ENCODE measurements at regions not wholly inside any gene's neighbourhood (a gene's known extent, or its start where the extent isn't known, plus 50 kb on each side); places are given as distances from the start of the nearest gene placed in this dataset.

- H3K4me3 ChIP-seq (ENCODE audit: low read length), result no peak overlapping the region
- H3K9me3 ChIP-seq (ENCODE audit: control insufficient read depth, low read length), result no peaks in the 10 kb centered on the region
- no peak for DNase-seq (ENCODE audit: low read depth)
- H3K4me1 ChIP-seq (ENCODE audit: control insufficient read depth, insufficient read depth, low read length), result peaks cover 4% of the 10 kb centered on the region
- no peak overlapping the region for H3K9ac ChIP-seq (ENCODE audit: low read length)
- H3K36me3 ChIP-seq (ENCODE audit: control insufficient read depth, insufficient read depth, low read length, severe bottlenecking), result no peaks in the 10 kb centered on the region
- no peaks in the 10 kb centered on the region for H3K27me3 ChIP-seq (replicated peaks; ENCODE audit: control insufficient read depth, insufficient read depth, low read length)
Measured at GRCh38 chr10:109277456-109277855, 645.9 kb downstream of the XPNPEP1 start.

GRCh38 chr10:109275960-109276359, 647.4 kb downstream of the XPNPEP1 start:
- H3K36me3 ChIP-seq (ENCODE audit: control insufficient read depth, insufficient read depth, low read length, severe bottlenecking), result no peaks in the 10 kb centered on the region

DNA sequence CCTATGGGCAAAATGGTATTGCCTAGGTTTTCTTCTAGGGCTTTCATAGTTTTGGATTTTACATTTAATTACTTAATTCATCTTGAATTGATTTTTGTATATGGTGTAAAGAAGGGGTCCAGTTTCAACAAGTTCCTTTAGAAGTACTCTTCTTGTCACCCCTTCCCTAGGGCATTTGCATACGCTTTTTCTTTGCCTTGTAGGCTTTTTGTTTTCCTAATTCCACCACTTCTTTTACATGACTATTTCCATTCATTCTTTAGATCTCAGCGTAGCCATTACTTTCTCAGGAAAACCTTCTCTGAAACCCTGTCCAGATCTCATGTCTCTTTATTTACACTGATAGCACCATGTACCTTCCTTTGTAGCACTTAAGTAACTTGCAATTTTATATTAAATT, 648.6 kb downstream of the XPNPEP1 start:
- Histone ChIP-seq H3K36me3 (ENCODE audit: control insufficient read depth, insufficient read depth, low read length, severe bottlenecking) (no peaks in the 10 kb centered on the region), H3K4me1 (ENCODE audit: control insufficient read depth, insufficient read depth, low read length) (no peaks in the 10 kb centered on the region), H3K27me3 (replicated peaks; ENCODE audit: control insufficient read depth, insufficient read depth, low read length) (no peaks in the 10 kb centered on the region), H3K4me3 (ENCODE audit: low read length) (no peak overlapping the region), H3K9ac (ENCODE audit: low read length) (no peak overlapping the region), H3K9me3 (ENCODE audit: control insufficient read depth, low read length) (no peaks in the 10 kb centered on the region)
- DNase-seq (ENCODE audit: low read depth), result no peak

More at GRCh38 chr10:109275960-109276359, 647.4 kb downstream of the XPNPEP1 start:
- no peak overlapping the region for H3K4me3 ChIP-seq (ENCODE audit: low read length)
- H3K27me3 ChIP-seq (replicated peaks; ENCODE audit: control insufficient read depth, insufficient read depth, low read length), result no peaks in the 10 kb centered on the region
- no peak overlapping the region for H3K9ac ChIP-seq (ENCODE audit: low read length)
- no peaks in the 10 kb centered on the region for H3K4me1 ChIP-seq (ENCODE audit: control insufficient read depth, insufficient read depth, low read length)
- DNase-seq (ENCODE audit: low read depth), result peak; percentile 56
- H3K9me3 ChIP-seq (ENCODE audit: control insufficient read depth, low read length), result no peaks in the 10 kb centered on the region

DNA sequence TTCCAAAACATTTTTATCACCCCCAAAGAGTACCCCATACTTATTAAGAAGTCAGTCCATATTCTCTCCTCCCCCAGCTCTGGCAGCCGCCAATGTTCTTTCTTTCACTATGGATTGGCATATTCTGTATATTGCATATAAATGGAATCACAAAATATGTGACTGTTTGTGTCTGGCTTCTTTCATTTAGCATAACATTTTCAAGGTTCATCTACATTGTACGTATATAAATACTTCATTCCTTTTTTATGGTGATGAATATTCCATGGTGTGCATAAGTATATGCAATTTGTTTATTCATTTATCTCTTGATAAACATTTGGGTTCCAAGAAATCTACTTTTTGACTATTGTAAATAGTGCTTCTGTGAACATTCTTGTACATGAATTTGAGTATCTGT, 653.1 kb downstream of the XPNPEP1 start:
- H3K36me3 ChIP-seq (ENCODE audit: control insufficient read depth, insufficient read depth, low read length, severe bottlenecking), result no peaks in the 10 kb centered on the region
- H3K27me3 ChIP-seq (replicated peaks; ENCODE audit: control insufficient read depth, insufficient read depth, low read length), result no peaks in the 10 kb centered on the region
- H3K9me3 ChIP-seq (ENCODE audit: control insufficient read depth, low read length), result no peaks in the 10 kb centered on the region
- no peaks in the 10 kb centered on the region for H3K4me1 ChIP-seq (ENCODE audit: control insufficient read depth, insufficient read depth, low read length)
- DNase-seq (ENCODE audit: low read depth), result no peak
- H3K9ac ChIP-seq (ENCODE audit: low read length), result no peak overlapping the region
- H3K4me3 ChIP-seq (ENCODE audit: low read length), result no peak overlapping the region

DNA sequence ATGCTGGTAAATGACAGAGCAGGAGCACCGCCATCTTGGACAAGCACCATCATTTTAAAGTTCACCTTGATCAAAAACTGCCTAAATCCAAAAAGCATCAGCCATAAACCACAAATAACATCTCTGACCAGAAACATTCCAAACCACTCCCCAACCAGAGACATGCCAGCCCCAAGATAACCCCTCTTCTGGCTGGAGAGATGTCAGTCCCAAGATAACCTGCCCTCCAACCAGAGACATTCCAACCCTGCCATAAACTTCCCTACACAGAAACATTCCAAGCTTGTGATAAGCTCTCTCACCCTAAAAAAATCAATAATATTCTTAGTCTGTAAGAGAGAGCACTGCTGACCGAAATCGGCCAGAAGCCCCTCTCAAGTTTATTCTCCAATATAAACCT, 659.3 kb downstream of the XPNPEP1 start:
- Histone ChIP-seq H3K4me1 (ENCODE audit: control insufficient read depth, insufficient read depth, low read length) (no peaks in the 10 kb centered on the region), H3K9ac (ENCODE audit: low read length) (no peak overlapping the region), H3K36me3 (ENCODE audit: control insufficient read depth, insufficient read depth, low read length, severe bottlenecking) (no peaks in the 10 kb centered on the region), H3K27me3 (replicated peaks; ENCODE audit: control insufficient read depth, insufficient read depth, low read length) (no peaks in the 10 kb centered on the region), H3K4me3 (ENCODE audit: low read length) (no peak overlapping the region), H3K9me3 (ENCODE audit: control insufficient read depth, low read length) (no peaks in the 10 kb centered on the region)
- DNase-seq (ENCODE audit: low read depth), result no peak

DNA sequence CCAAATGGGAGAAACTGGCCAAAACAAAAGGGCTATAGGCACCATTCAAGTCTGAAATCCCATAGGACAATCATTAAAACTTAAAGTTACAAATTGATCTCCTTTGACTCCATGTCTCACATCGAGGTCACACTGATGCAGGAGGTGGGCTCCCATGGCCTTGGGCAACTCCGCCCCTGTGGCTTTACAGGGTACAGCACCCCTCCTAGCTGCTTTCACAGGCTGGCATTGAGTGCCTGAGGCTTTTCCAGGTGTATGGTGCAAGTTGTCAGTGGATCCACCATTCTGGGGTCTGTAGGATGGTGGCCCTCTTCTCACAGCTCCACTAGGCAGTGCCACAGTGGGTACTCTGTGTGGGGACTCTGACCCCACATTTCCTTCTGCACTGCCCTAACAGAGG, 662.1 kb downstream of the XPNPEP1 start:
- H3K27me3 ChIP-seq (replicated peaks; ENCODE audit: control insufficient read depth, insufficient read depth, low read length), result no peaks in the 10 kb centered on the region
- no peak for DNase-seq (ENCODE audit: low read depth)
- no peak overlapping the region for H3K4me3 ChIP-seq (ENCODE audit: low read length)
- H3K9ac ChIP-seq (ENCODE audit: low read length), result no peak overlapping the region
- H3K9me3 ChIP-seq (ENCODE audit: control insufficient read depth, low read length), result no peaks in the 10 kb centered on the region
- H3K4me1 ChIP-seq (ENCODE audit: control insufficient read depth, insufficient read depth, low read length), result no peaks in the 10 kb centered on the region
- H3K36me3 ChIP-seq (ENCODE audit: control insufficient read depth, insufficient read depth, low read length, severe bottlenecking), result no peaks in the 10 kb centered on the region

DNA sequence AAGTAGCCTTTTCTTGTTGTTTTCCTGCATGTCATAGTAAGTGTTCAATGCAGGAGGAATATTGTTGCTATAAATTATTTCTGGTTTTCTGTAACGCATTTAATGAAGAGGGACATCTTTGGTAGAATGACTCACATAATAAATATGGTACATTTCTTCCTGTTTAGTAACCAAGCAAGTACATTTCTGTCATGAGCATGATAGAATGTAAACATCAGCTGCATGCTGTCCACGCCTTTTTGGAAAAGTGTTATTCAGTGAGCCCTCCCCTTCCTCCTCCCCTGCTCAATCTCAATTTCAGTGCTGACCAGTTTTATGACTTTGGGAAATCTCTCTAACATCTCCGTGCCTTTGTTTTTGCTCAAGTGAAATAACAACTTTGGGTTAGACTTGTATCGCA, 664.0 kb downstream of the XPNPEP1 start:
- Histone ChIP-seq H3K36me3 (ENCODE audit: control insufficient read depth, insufficient read depth, low read length, severe bottlenecking) (no peaks in the 10 kb centered on the region), H3K27me3 (replicated peaks; ENCODE audit: control insufficient read depth, insufficient read depth, low read length) (no peaks in the 10 kb centered on the region), H3K4me1 (ENCODE audit: control insufficient read depth, insufficient read depth, low read length) (no peaks in the 10 kb centered on the region), H3K9ac (ENCODE audit: low read length) (no peak overlapping the region), H3K4me3 (ENCODE audit: low read length) (no peak overlapping the region), H3K9me3 (ENCODE audit: control insufficient read depth, low read length) (no peaks in the 10 kb centered on the region)
- peak; percentile 30 for DNase-seq (ENCODE audit: low read depth)

DNA sequence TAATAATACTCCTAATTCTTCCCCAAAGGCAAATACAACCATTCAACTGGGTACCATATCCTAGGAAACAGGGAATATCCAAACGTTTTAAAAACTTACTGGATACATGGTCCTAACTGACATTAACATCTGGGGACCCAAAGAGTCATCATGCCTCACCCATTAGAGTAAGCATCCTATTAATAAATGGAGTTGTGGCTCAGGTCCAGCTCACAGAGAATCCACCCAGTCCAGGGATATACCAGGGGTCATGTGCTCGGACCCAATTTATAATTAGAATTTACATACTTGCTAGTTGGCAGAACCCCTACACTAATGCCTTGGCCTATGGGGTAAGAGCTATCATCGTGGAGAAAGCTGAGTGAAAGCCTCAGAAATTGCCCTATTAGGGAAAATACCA, 670.0 kb downstream of the XPNPEP1 start:
- H3K9ac ChIP-seq (ENCODE audit: low read length), result no peak overlapping the region
- no peaks in the 10 kb centered on the region for H3K36me3 ChIP-seq (ENCODE audit: control insufficient read depth, insufficient read depth, low read length, severe bottlenecking)

DNA sequence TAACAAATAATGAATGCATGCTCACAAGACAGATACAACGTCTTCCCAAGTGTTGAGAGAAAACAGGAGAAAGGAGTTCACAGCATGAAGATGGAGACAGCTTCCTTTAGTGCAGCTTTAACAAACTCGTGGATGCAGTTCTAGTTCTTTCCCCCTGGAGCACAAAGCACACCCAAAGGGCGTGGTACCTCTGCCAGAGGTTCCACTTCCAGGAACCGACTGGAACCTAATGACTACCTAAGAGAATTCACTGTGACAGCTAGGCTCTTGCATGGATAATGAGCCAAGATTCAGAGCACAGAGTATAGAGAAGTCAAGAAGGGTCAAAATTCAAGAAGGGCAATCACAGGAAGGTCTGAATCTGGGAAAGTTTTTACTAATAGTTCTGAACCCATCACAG, 673.2 kb downstream of the XPNPEP1 start:
- H3K27me3 ChIP-seq (replicated peaks; ENCODE audit: control insufficient read depth, insufficient read depth, low read length), result no peaks in the 10 kb centered on the region
- H3K4me3 ChIP-seq (ENCODE audit: low read length), result no peak overlapping the region
- DNase-seq (ENCODE audit: low read depth), result no peak
- H3K36me3 ChIP-seq (ENCODE audit: control insufficient read depth, insufficient read depth, low read length, severe bottlenecking), result no peaks in the 10 kb centered on the region
- H3K4me1 ChIP-seq (ENCODE audit: control insufficient read depth, insufficient read depth, low read length), result no peaks in the 10 kb centered on the region
- no peak overlapping the region for H3K9ac ChIP-seq (ENCODE audit: low read length)
- H3K9me3 ChIP-seq (ENCODE audit: control insufficient read depth, low read length), result no peaks in the 10 kb centered on the region

More for the DNA sequence above, 670.0 kb downstream of the XPNPEP1 start:
- Histone ChIP-seq H3K9me3 (ENCODE audit: control insufficient read depth, low read length) (no peaks in the 10 kb centered on the region), H3K4me1 (ENCODE audit: control insufficient read depth, insufficient read depth, low read length) (no peaks in the 10 kb centered on the region), H3K4me3 (ENCODE audit: low read length) (no peak overlapping the region), H3K27me3 (replicated peaks; ENCODE audit: control insufficient read depth, insufficient read depth, low read length) (no peaks in the 10 kb centered on the region)
- DNase-seq (ENCODE audit: low read depth), result no peak

DNA sequence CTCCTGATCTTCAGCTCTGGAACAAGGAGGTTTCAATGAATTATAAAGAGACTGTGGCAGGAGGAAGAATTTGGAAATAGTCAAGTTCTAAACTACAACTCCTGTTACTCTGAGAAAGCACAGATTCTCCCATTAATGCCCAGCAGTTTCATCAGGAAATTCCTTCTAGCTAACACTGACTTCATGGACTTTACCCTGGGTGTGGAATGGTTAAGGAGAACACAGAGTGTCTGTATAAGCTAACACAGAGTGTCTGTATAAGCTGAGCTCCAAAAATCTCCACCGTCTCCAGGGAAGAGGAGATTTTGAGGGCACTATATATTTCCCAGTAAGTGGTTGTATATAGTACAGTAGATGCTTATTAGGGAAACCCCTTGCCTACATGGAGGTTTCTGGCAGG, 675.5 kb downstream of the XPNPEP1 start:
- no peak for DNase-seq (ENCODE audit: low read depth)
- H3K4me1 ChIP-seq (ENCODE audit: control insufficient read depth, insufficient read depth, low read length), result no peaks in the 10 kb centered on the region
- no peak overlapping the region for H3K4me3 ChIP-seq (ENCODE audit: low read length)
- H3K27me3 ChIP-seq (replicated peaks; ENCODE audit: control insufficient read depth, insufficient read depth, low read length), result no peaks in the 10 kb centered on the region
- H3K9ac ChIP-seq (ENCODE audit: low read length), result no peak overlapping the region
- H3K36me3 ChIP-seq (ENCODE audit: control insufficient read depth, insufficient read depth, low read length, severe bottlenecking), result no peaks in the 10 kb centered on the region
- H3K9me3 ChIP-seq (ENCODE audit: control insufficient read depth, low read length), result no peaks in the 10 kb centered on the region

GRCh38 chr10:109245821-109246220, 677.5 kb downstream of the XPNPEP1 start:
- Histone ChIP-seq H3K27me3 (replicated peaks; ENCODE audit: control insufficient read depth, insufficient read depth, low read length) (no peaks in the 10 kb centered on the region), H3K9ac (ENCODE audit: low read length) (no peak overlapping the region), H3K4me3 (ENCODE audit: low read length) (no peak overlapping the region), H3K36me3 (ENCODE audit: control insufficient read depth, insufficient read depth, low read length, severe bottlenecking) (no peaks in the 10 kb centered on the region), H3K9me3 (ENCODE audit: control insufficient read depth, low read length) (no peaks in the 10 kb centered on the region), H3K4me1 (ENCODE audit: control insufficient read depth, insufficient read depth, low read length) (no peaks in the 10 kb centered on the region)
- no peak for DNase-seq (ENCODE audit: low read depth)

DNA sequence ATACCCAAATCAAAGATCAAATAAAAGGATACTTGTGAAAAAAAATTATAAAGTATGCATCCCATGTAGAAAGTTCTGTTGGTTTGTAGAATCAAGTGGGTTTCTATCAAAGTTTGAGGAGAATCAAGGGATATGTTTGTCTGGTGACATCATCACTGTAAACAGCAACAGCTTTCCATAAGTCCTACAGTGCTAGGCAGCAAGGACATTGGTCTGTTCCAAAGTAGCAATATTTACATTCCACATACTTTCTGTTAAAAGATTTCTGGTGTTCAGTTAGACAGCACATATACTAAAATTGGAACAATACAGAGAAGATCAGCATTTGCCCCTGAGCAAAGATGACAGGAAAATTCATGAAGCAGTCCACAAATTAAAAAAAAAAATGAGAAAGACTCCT, 683.9 kb downstream of the XPNPEP1 start:
- Histone ChIP-seq H3K9ac (ENCODE audit: low read length) (no peak overlapping the region), H3K4me1 (ENCODE audit: control insufficient read depth, insufficient read depth, low read length) (no peaks in the 10 kb centered on the region), H3K36me3 (ENCODE audit: control insufficient read depth, insufficient read depth, low read length, severe bottlenecking) (no peaks in the 10 kb centered on the region), H3K9me3 (ENCODE audit: control insufficient read depth, low read length) (no peaks in the 10 kb centered on the region), H3K4me3 (ENCODE audit: low read length) (no peak overlapping the region), H3K27me3 (replicated peaks; ENCODE audit: control insufficient read depth, insufficient read depth, low read length) (no peaks in the 10 kb centered on the region)
- DNase-seq (ENCODE audit: low read depth), result peak; percentile 50

Data from adipocyte (in vitro differentiated cells).